HG03196 (cell line): ENCODE measurements at regions not wholly inside any gene's neighbourhood (a gene's known extent, or its start where the extent isn't known, plus 50 kb on each side); places are given as distances from the start of the nearest gene placed in this dataset.

Source experiments
- ATAC-seq: cut with Tn5 transposase; IDR thresholded peaks from one replicate; pipeline ENCODE4 v1.9.1; 2021; ENCODE audit not compliant: unreplicated experiment

DNA sequence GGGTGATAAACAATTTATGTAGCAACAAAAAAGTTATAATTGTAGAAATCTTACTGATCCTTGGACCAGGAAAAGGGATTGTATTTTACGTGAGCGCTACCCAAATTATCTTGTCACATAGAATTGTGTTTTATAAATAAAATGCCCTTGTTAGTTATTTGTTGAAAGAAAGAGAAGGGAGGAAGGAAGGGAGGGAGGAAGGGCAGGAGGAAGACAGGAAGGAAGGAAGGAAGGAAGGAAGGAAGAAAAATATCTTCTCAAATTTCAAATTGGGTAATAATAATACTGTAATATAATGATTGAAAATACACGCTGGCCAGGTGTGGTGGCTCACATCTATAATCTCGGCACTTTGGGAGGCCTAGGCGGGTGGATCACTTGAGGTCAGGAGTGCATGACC, 206.2 kb upstream of the TLL1 start:
- no peak for ATAC-seq

DNA sequence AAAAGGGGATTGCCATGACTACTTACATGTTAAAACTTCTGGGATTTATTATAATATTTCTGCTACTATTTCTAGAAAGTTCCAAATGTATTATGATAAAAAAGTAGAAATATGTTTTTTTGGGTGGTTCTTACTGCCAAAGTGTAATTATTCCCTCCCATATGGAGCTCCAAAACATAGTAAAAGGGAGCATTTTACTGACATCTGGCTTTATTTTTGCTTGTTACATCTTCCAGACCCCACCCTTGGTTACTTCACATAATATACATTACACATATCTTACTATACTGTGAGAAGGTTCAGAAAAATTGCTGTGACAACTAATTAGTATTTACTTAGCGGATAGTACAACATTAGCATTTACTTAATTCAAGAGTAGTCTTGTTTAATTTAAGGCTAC, 205.1 kb upstream of the TLL1 start:
- ATAC-seq, result no peak

DNA sequence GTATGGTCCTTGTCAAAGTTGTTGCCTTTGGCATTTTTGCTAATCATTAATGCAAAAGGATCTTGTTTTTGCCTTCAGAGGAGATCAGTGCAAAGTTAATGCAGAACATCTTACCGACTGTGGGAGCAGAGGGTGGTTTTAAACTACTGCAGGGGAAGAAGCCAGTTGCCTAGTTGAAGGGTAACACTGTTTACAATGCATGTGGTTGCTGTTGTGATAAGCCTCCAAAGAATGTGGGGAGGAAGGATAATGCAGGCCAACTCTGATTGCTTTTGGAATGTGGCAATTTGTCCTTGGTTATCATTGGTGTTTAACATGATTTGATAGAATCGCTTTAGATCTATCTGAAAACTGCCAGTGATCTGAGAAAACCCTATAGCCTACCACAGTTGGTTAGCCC, 204.3 kb upstream of the TLL1 start:
- no peak for ATAC-seq

DNA sequence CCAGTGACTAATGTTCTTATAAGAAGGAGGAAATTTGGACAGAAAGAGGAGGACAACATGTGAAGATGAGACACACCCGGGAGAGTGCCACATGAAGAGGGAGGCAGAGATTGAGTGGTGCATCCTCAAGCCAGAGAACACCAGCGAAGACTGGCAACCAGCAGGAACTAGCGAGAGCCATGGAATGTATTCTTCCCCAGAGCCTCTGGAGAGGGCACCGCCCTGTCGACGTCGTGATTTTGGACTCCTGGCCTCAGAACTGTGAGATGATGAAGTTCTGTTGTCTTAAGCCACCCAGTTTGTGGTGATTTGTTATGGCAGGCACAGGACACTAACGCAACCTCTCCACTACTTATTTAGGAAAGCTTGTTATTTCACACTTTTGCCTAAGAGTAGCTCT, 196.0 kb upstream of the TLL1 start:
- no peak for ATAC-seq

DNA sequence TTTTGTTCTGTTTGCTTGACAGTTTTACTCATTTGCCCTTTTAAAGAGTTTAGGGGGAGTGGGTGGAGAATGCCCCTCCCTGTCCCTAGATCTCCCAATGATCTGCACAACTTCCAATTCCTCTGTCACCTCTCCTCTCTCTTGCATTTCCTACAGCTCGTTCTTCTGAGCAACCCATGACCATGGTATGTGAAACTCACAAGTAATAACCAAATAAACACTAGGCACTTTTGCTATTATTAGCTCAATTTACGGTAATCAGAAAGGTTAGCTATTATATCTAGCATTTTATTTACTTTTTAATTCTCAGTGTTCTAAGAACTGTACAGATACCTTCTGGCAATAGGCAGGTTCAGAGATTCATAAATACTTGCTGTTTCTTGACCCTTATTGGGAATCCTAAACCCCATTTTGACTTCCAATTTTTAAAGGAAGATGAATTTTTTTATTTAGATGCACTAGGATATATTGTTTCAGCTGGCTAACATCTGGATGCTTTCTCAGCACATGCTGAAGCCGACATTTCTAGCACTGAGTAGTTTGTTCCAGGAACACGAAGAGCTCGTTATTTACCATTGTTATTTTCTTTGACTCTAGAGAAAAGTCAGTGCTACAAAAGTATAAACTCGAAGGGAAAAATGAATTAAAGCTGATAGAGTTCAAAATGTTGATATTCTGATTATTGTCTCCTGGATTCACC, 194.7 kb upstream of the TLL1 start:
- no peak for ATAC-seq

DNA sequence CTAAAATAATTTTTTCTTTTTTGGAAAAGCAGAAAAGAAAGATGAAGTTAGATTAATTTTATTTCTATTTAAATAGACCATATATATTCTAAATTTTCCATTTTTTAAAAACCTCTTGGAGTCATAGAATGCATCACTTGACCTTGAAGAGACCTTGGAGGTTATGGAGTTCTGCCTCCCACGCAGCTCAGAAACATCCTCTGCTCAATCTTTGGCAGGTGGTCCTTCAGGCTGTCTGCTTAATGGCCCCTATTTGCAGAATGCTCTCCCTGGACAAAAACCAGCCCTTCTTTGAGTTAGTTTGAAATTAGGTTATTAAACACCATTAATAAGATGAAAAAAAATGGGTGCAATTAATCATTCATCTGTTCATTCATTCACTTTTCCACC, 194.1 kb upstream of the TLL1 start:
- no peak for ATAC-seq

DNA sequence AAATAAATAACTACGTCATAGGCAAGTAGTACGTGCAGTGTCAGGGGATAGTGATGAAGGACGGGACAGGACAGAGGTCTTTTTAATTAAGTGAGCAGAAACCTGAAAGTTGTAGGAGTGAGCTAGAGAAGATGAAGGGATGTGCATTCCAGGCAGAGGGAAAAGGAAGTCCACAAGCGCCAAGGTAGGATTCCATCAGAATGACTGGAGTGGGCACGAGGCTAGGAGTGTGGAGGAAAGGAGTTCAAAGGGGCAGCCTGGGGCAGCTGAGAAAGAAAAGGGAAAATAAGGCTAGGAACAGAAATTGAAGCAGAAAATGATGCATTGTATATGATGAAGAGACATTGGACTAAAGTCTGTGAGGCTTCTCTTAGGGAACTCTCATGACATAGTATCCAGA, 192.2 kb upstream of the TLL1 start:
- ATAC-seq, result no peak

DNA sequence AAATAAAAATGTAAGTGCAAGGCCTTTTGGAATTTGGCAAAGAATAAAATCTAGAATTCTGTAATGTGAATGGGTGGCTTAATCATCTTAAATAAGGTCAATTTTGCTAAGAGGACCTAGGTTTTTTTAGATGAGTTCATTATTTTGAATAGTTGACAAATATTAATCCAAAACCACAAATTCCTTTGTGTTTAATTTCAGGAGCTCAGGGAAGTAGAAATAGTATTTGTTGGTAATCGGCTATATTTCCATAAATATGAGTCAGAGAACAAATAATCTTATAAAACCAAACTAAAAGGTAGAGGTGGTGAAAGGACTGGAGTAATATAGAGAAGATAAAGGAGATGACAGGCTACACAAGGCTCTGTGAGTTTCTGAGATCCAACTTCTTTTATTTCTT, 190.4 kb upstream of the TLL1 start:
- ATAC-seq, result no peak

DNA sequence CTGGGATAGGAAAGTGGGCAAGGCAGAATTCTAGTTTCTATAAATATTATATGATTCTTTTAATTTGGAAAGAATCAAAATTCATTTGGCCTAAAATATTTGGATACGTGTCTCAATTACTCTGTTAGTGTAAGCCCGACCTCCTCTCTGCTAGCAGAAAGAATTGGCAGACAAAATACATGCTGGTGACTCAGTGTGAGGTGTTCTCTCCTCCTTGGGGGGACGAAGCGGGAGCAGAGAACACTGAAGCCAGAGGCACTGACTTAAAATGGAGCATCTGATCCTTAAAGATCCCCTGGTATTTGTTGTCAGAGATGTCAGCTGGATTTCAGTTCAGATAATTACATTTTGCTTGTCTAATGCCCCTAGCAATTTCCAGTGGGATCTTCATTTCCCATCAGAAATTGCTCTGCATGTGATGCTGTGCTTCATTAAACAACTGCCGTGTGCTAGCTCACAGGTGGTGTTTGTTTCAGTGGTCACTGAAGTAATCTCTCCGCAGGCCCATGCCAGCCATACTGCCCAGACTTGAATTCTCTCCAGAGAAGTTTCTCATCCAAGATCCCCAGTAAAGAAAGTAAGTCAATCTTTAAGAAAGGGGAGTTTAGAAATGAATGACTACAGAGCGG, 188.7 kb upstream of the TLL1 start:
- no peak for ATAC-seq

DNA sequence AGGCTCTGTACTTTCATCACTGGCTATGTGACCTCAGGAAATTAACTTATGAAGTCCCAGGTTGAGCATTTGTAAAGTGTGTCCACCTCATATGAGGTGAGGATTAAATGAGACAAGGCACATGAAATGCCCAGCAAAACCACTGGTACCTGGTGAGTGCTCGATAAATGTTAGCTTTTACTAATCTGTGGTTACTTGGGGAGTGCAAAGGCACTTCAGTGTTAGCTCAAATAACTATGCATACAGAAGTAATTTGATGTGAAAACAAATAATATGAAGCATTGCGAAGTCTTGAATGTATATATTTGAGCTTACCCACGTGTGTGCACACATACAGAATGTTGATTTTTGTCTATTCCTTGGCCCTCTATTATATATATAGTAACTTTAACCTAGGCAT, 186.3 kb upstream of the TLL1 start:
- no peak for ATAC-seq

DNA sequence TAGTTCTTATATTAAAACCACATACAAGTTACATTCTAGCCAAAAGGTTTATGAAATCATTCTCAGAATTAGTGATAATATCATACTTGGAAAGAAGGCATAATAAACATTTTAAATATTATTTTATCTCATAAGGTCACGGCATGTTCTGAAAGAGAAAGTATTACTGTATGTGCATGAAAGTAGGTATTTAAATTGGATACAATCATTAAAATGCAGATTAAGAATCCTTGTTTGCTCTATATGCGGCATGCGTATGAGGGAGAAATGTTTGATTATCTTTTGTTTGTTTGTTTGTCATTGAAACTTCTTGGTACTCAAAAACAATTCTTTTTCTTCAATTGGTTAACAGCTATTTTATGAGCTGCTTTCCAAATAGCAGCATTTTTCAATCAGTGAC, 183.9 kb upstream of the TLL1 start:
- no peak for ATAC-seq

DNA sequence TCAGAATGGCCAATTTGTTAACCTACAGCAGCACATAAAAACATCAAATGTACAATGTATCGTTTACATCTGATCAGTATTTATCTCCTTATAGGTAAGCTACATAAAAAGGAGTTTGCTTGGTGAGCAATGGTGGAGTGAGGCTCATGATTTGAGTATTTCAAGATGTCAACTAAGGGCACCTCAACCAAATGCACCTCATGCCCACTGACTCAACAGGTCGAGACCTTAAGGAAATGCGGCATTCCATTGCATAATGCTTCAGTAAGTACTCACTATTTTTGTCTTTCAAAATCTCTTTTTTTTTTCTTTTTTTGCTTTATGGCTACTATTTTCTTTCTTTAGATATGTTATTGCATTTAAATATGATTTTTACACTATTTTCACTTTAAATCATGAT, 181.0 kb upstream of the TLL1 start:
- ATAC-seq, result no peak

DNA sequence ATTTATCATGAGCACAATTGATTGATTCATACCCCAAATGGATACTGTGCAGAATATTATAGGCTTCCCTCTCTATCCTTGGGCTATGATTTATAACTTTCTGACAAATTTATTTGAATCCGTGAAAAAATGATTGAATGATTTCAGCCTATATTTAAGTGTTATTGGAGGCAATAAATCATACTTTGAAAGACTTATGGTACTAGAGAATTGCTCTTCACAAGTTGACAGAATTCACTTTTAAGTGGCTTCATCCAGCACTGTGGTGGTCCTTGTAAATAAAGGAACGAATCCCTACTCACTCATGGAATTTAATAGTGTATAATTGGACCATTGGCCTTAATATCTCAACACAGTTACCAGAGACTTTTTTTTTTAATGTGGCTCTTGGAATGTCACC, 174.8 kb upstream of the TLL1 start:
- no peak for ATAC-seq

DNA sequence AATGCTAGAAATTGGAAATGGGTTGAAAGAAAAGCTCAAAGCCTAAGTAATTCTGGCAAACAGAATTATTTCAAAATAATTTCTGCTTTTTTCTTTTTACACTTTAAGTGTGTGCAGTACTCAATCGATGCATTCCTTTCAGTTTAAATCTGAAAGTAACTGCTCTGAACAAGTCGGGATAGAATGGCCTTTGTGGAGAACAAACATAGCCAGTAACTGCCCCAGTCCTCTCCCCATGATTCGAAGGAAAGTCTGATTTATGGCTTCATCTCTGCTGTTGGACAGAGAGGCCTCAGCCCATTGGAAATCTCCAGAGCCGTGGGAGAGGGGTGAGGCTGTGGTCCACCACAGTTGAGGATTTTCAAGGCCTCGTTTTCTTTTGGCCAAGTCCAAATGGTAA, 174.0 kb upstream of the TLL1 start:
- ATAC-seq, result no peak

DNA sequence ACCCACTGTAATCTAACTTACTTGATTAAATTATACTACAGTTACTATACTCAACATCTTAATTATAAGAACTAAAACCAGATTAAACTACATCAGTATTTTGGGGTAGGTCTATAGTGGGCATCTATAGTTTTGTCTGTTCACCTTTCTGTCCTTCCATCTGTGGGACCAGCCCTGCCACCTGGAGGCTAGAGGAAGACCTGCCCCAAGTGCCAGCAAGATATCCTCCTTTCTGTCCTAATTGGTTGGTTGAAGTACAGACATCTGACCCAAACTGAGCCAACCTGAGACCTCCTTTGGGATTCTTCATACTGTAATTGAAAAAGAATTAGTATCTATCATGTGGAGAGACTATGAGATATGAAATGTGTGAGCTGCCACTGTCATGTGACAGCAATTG, 172.2 kb upstream of the TLL1 start:
- ATAC-seq, result no peak

DNA sequence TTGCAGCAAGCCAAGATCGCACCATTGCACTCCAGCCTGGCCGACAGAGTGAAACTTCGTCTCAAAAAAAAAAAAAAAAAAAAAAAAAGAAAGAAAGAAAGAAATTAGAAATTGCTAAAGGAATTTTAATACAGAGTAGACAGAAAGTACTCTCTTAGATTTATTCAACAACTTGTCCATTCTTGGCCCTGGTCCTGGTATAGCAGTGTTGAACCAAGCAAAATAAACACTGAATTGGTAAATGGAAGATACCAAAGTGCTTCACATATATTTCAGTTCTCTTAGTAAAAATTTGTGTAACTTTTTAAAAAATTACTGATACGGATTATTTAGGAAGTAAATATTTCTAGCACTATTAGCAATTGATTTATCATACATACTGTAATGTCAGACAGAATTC, 165.9 kb upstream of the TLL1 start:
- no peak for ATAC-seq

DNA sequence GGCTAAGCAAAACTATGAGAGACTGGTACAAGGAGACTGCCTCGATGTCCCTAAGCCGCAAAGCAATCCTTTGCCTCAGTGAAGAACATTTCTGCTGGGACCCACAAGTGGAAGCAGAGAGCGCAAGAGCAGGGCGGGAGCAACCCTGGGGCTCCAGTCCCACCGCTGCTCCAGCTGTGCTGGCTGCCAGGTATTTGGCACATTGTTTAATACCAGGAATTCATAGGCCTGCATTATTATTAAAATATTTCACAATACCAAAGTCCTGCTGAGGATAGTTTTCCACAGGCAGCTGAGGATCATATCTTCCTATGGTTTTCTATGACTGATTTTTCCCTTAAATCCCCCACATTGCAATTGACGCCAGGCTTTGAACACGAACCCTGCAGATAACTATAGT, 163.5 kb upstream of the TLL1 start:
- ATAC-seq, result no peak

DNA sequence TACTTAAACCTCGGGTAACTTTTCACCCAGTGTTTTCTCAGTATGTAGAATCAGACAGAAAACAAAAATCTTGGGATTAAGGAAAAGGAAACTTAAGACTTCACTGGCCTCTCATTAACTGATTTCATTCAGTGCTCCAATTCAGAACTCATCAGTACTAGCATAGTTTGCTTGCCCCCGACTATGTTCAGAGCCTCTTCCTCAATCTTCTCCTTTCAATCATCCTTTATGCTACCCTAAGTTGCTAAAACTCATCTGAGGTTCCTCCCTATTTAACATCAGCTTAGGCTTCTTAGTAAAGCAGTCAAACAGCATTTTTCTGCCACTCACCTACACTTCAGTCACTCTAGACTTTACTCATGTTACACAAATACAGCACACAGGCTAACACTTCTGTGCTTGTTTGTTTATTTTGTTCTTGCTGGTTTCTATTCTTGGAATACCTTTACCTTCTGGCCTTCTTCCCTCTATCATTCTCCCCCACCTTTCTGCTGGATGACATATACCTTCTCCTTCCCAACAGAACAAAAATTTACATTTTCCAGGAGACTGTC, 163.0 kb upstream of the TLL1 start:
- no peak for ATAC-seq

DNA sequence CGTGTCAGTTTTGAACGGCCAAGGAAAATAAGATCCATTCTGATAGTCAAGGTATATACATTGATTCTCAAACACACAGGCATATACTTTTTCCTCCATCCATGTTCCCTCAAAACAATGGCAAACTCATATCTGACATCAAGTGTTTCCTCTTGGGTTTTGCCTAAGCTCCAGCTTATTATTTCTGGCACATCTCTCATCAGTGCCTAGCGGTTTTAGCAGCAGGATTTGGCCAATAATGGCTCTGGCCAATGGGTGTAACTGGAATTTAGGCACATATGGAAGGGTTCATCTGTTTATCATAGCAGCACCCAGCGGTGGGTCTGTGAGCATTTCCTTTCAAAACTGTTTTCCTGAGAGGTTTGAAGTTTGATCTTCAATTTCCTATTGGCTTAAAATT, 161.6 kb upstream of the TLL1 start:
- no peak for ATAC-seq

DNA sequence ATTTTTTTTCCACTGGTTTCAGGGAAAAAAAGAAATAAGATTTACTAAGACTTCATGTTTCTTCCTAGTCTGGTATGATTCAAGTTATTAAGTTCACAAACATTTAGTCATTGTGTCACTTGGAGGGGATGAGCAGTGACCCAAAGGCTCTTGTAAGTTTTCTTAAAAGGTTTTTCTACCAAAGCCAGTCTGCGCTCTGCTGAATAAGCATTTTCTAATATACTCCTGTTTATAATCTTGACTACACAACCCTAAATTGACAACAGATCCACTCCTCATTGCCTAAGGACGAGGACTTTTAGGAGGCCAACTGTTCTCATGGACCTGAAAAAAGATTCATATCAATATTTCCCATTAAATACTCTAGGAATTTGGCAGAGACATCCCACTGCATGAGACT, 161.1 kb upstream of the TLL1 start:
- ATAC-seq, result no peak

DNA sequence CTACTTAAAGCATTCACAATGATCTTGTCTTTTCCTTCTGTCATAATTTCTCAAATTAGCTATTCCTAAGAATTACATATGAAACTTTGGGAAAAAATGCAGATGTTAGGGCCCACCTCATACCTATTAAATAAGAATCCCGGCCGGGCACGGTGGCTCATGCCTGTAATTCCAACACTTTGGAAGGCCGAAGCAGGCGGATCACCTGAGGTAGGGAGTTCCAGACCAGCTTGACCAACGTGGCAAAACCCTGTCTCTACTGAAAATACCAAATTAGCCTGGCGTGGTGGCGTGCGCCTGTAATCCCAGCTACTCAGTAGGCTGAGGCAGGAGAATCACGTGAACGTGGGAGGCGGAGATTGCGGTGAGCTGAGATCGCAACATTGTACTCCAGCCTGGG, 158.4 kb upstream of the TLL1 start:
- ATAC-seq, result no peak

DNA sequence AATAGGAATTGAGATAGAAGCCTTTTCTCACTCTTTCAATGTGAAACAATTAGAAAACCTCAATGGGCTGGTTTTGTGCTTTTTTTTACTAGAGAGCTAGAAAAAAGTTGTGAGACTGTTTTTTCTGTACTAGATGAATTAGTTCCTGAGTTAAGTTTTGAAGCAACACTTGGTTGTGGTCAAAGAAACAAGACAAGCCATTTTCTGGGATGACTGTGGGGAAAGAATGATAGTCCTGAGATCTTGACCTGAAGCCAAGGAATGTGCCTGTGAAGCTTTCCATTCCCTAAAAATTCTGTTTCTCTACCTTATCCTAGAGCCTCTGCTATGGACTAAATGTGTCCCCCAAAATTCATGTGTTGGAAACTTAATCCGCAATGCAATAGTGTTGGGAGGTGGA, 157.8 kb upstream of the TLL1 start:
- ATAC-seq, result no peak

DNA sequence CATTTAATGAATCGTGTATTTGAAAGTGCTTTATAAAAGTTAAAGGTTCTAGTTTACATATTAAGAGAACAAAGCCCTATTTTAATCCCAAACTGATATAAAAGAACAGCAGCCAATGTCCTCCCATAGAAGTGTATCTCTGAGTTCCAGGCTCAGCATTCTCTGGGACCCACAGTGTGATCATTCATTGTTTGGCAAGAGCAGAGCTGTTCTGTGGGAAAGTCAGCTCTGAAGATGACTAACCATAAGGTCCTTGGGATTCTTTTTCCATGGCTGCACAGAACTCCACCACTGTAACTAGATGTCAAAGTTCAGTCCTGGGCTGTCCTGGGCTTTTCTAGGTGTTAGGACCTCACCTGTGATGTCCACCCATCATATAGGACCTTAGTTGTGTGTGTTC, 157.0 kb upstream of the TLL1 start:
- no peak for ATAC-seq
